Right lobe of liver (tissue), 4 donors: ENCODE measurements at regions not wholly inside any gene's neighbourhood (a gene's known extent, or its start where the extent isn't known, plus 50 kb on each side); places are given as distances from the start of the nearest gene placed in this dataset.

Experiments
- POLR2A ChIP-seq: fragments of 450-650 bp; IDR thresholded peaks from one replicate; pipeline ENCODE4 v1.6.1; 2017; ENCODE audit warnings: antibody characterized with exemption, mild to moderate bottlenecking
- TF ChIP-seq, protein P1 (sequence below), 4 donors: fragments of 200-600 bp in 3 of 4; fragments of 450-650 bp in 1 of 4; IDR thresholded peaks; one replicate each; pipeline versions ENCODE4 v1.5.1 to v1.8.0; 2016 to 2022; ENCODE audit warnings: antibody characterized with exemption in 4 of 4, mild to moderate bottlenecking in 2 of 4
- donor health status: DM: no; HTN: no; CAD: no.
- donor health status: DM: no; HTN: no; CAD: no.
- donor health status: DM: no; HTN: yes; CAD: no.

DNA sequence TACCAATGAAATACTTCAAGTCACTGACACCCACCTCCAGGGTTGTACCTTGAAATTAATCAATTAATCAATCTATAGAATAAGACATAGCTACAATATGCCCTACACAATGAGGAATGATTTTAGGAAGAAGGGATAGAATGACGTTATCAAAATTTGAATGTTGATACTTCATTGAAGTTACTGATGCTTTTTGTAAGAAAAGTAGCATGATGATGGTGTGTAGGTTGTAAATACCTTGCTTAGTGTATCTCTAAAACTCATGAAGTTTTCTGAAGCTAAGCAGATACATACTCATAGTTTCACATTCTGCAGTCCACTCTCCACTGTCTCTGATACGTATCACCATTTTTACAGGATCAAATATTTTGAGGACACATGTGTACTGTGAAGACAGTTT lies 670.4 kb upstream of the GOT2 start:
- TF ChIP-seq, protein P1, sequence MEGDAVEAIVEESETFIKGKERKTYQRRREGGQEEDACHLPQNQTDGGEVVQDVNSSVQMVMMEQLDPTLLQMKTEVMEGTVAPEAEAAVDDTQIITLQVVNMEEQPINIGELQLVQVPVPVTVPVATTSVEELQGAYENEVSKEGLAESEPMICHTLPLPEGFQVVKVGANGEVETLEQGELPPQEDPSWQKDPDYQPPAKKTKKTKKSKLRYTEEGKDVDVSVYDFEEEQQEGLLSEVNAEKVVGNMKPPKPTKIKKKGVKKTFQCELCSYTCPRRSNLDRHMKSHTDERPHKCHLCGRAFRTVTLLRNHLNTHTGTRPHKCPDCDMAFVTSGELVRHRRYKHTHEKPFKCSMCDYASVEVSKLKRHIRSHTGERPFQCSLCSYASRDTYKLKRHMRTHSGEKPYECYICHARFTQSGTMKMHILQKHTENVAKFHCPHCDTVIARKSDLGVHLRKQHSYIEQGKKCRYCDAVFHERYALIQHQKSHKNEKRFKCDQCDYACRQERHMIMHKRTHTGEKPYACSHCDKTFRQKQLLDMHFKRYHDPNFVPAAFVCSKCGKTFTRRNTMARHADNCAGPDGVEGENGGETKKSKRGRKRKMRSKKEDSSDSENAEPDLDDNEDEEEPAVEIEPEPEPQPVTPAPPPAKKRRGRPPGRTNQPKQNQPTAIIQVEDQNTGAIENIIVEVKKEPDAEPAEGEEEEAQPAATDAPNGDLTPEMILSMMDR (IDR thresholded peaks at IDR 0.05) = no peak
- no peak for TF ChIP-seq POLR2A
